ENCODE measurements at regions not wholly inside any gene's neighbourhood (a gene's known extent, or its start where the extent isn't known, plus 50 kb on each side); places are given as distances from the start of the nearest gene placed in this dataset.

GRCh38 chrX:150074175-150074574, 135.9 kb upstream of the EOLA2 start:
- no peak for TF ChIP-seq CTCF (IDR thresholded peaks at IDR 0.05; ENCODE audit: insufficient read depth, low read length, poor library complexity, severe bottlenecking)
- Histone ChIP-seq H3K4me3 (ENCODE audit: low read depth, low read length) (no peak overlapping the region), H3K27me3 (ENCODE audit: control insufficient read depth, insufficient read depth, low read length) (no peaks in the 10 kb centered on the region), H3K36me3 (ENCODE audit: control insufficient read depth, insufficient read depth, low read length) (no peaks in the 10 kb centered on the region)
- no peak for DNase-seq (ENCODE audit: low read depth)

- no peak for DNase-seq (ENCODE audit: low read depth)
- Histone ChIP-seq H3K27me3 (ENCODE audit: control insufficient read depth, insufficient read depth, low read length) (no peaks in the 10 kb centered on the region), H3K4me3 (ENCODE audit: low read depth, low read length) (no peak overlapping the region), H3K36me3 (ENCODE audit: control insufficient read depth, insufficient read depth, low read length) (no peaks in the 10 kb centered on the region)
- no peak for TF ChIP-seq CTCF (IDR thresholded peaks at IDR 0.05; ENCODE audit: insufficient read depth, low read length, poor library complexity, severe bottlenecking)
Observed at GRCh38 chrX:150080497-150080896, 142.2 kb upstream of the EOLA2 start.

- TF ChIP-seq CTCF (IDR thresholded peaks at IDR 0.05; ENCODE audit: insufficient read depth, low read length, poor library complexity, severe bottlenecking) = no peak
- no peak overlapping the region for H3K4me3 ChIP-seq (ENCODE audit: low read depth, low read length)
- DNase-seq (ENCODE audit: low read depth) = no peak
- no peaks in the 10 kb centered on the region for H3K36me3 ChIP-seq (ENCODE audit: control insufficient read depth, insufficient read depth, low read length)
- no peaks in the 10 kb centered on the region for H3K27me3 ChIP-seq (ENCODE audit: control insufficient read depth, insufficient read depth, low read length)
Observed at GRCh38 chrX:150081076-150081475, 142.8 kb upstream of the EOLA2 start.

- Histone ChIP-seq H3K27me3 (ENCODE audit: control insufficient read depth, insufficient read depth, low read length) (no peaks in the 10 kb centered on the region), H3K36me3 (ENCODE audit: control insufficient read depth, insufficient read depth, low read length) (no peaks in the 10 kb centered on the region), H3K4me3 (ENCODE audit: low read depth, low read length) (no peak overlapping the region)
- no peak for DNase-seq (ENCODE audit: low read depth)
- no peak for TF ChIP-seq CTCF (IDR thresholded peaks at IDR 0.05; ENCODE audit: insufficient read depth, low read length, poor library complexity, severe bottlenecking)
Observed at GRCh38 chrX:150084496-150085229, 146.4 kb upstream of the EOLA2 start.

GRCh38 chrX:150085881-150086280, 147.6 kb upstream of the EOLA2 start:
- DNase-seq (ENCODE audit: low read depth) = no peak
- no peak for TF ChIP-seq CTCF (IDR thresholded peaks at IDR 0.05; ENCODE audit: insufficient read depth, low read length, poor library complexity, severe bottlenecking)

GRCh38 chrX:150086371-150086770, 148.1 kb upstream of the EOLA2 start:
- no peaks in the 10 kb centered on the region for H3K27me3 ChIP-seq (ENCODE audit: control insufficient read depth, insufficient read depth, low read length)
- no peak for TF ChIP-seq CTCF (IDR thresholded peaks at IDR 0.05; ENCODE audit: insufficient read depth, low read length, poor library complexity, severe bottlenecking)

More at GRCh38 chrX:150085881-150086280, 147.6 kb upstream of the EOLA2 start:
- Histone ChIP-seq H3K36me3 (ENCODE audit: control insufficient read depth, insufficient read depth, low read length) (no peaks in the 10 kb centered on the region), H3K27me3 (ENCODE audit: control insufficient read depth, insufficient read depth, low read length) (no peaks in the 10 kb centered on the region), H3K4me3 (ENCODE audit: low read depth, low read length) (no peak overlapping the region)

More at GRCh38 chrX:150086371-150086770, 148.1 kb upstream of the EOLA2 start:
- no peak for DNase-seq (ENCODE audit: low read depth)
- Histone ChIP-seq H3K36me3 (ENCODE audit: control insufficient read depth, insufficient read depth, low read length) (no peaks in the 10 kb centered on the region), H3K4me3 (ENCODE audit: low read depth, low read length) (no peak overlapping the region)
